H9 (cell line): ENCODE measurements at regions not wholly inside any gene's neighbourhood (a gene's known extent, or its start where the extent isn't known, plus 50 kb on each side); places are given as distances from the start of the nearest gene placed in this dataset.
A peak's percentile ranks its signal among the peaks of the same experiment; 100 is the strongest.

ENCODE experiments used
- DNase-seq: peaks from one replicate; pipeline ENCODE4 v3.0.0-alpha.2; 2017
- H2AFZ ChIP-seq: one replicate; pipeline ENCODE4 v1.6.1; 2013; ENCODE audit warnings: mild to moderate bottlenecking, low read length, control low read depth, moderate library complexity
- H2AK5ac ChIP-seq: 2 replicates; pipeline ENCODE4 v1.6.1; 2013; ENCODE audit warnings: low read length, control low read depth, mixed read lengths; ENCODE audit not compliant: insufficient read length
- H2BK120ac ChIP-seq: one replicate; pipeline ENCODE4 v1.6.1; 2013; ENCODE audit warnings: low read depth, mild to moderate bottlenecking, low read length, control low read depth, inconsistent platforms; ENCODE audit not compliant: poor library complexity, severe bottlenecking
- H2BK12ac ChIP-seq: 2 replicates; pipeline ENCODE4 v1.6.1; 2013; ENCODE audit warnings: low read length, control low read depth, mixed read lengths, low read depth; ENCODE audit not compliant: insufficient read length
- H2BK15ac ChIP-seq: 2 replicates; pipeline ENCODE4 v1.6.1; 2013; ENCODE audit warnings: low read depth, low read length, control low read depth
- H2BK20ac ChIP-seq: one replicate; pipeline ENCODE4 v1.6.1; 2013; ENCODE audit warnings: low read depth, mild to moderate bottlenecking, low read length, control low read depth, inconsistent platforms; ENCODE audit not compliant: poor library complexity, severe bottlenecking
- H2BK5ac ChIP-seq: 2 replicates; pipeline ENCODE4 v1.6.1; 2013; ENCODE audit warnings: low read length, control low read depth, mixed read lengths; ENCODE audit not compliant: insufficient read length
- H3K14ac ChIP-seq: 2 replicates; pipeline ENCODE4 v1.6.1; 2013; ENCODE audit warnings: low read length, control low read depth; ENCODE audit not compliant: insufficient read depth
- H3K18ac ChIP-seq: 2 replicates; pipeline ENCODE4 v1.6.1; 2013; ENCODE audit warnings: low read depth, mild to moderate bottlenecking, mixed read lengths, low read length, control low read depth; ENCODE audit not compliant: insufficient read length
- H3K23ac ChIP-seq: 2 replicates; pipeline ENCODE4 v1.6.1; 2013; ENCODE audit warnings: low read length, control low read depth, mixed read lengths, low read depth; ENCODE audit not compliant: insufficient read length
- H3K23me2 ChIP-seq: 2 replicates; pipeline ENCODE4 v1.6.1; 2013; ENCODE audit warnings: low read depth, mild to moderate bottlenecking, mixed read lengths, low read length, control low read depth; ENCODE audit not compliant: insufficient read length, poor library complexity, severe bottlenecking
- H3K27ac ChIP-seq: 2 replicates; pipeline ENCODE4 v1.5.1; 2013; ENCODE audit warnings: low read length, control low read depth, mixed read lengths, low read depth; ENCODE audit not compliant: insufficient read length
- H3K27me3 ChIP-seq: 2 replicates; pipeline ENCODE4 v1.6.1; 2013; ENCODE audit warnings: low read length, control low read depth, inconsistent platforms; ENCODE audit not compliant: insufficient read depth
- H3K4ac ChIP-seq: 2 replicates; pipeline ENCODE4 v1.6.1; 2013; ENCODE audit warnings: low read depth, mild to moderate bottlenecking, control low read depth, inconsistent platforms, low read length, moderate library complexity
- H3K4me1 ChIP-seq: 2 replicates; pipeline ENCODE4 v1.6.1; 2013; ENCODE audit warnings: low read length, control low read depth, inconsistent platforms; ENCODE audit not compliant: insufficient read depth
- H3K4me2 ChIP-seq: 2 replicates; pipeline ENCODE4 v1.6.1; 2013; ENCODE audit warnings: low read length, control low read depth, mixed read lengths; ENCODE audit not compliant: insufficient read length, insufficient read depth
- H3K56ac ChIP-seq: 2 replicates; pipeline ENCODE4 v1.6.1; 2013; ENCODE audit warnings: low read depth, mild to moderate bottlenecking, mixed read lengths, low read length, control low read depth; ENCODE audit not compliant: insufficient read length
- H3K79me1 ChIP-seq: 2 replicates; pipeline ENCODE4 v1.6.1; 2013; ENCODE audit warnings: low read depth, mild to moderate bottlenecking, moderate library complexity, low read length, control low read depth, inconsistent platforms; ENCODE audit not compliant: insufficient read depth, poor library complexity, severe bottlenecking
- H3K79me2 ChIP-seq: 2 replicates; pipeline ENCODE4 v1.6.1; 2013; ENCODE audit warnings: low read length, control low read depth, inconsistent platforms; ENCODE audit not compliant: insufficient read depth
- H3K9ac ChIP-seq: 2 replicates; pipeline ENCODE4 v1.6.1; 2013; ENCODE audit warnings: low read length, control low read depth, mixed read lengths; ENCODE audit not compliant: insufficient read length; ENCODE audit errors: extremely low read depth
- H3K9me3 ChIP-seq: one replicate; pipeline ENCODE4 v1.6.1; 2013; ENCODE audit warnings: low read depth, low read length, inconsistent platforms; ENCODE audit not compliant: control insufficient read depth
- H3T11ph ChIP-seq: one replicate; pipeline ENCODE4 v1.6.1; 2013; ENCODE audit warnings: mild to moderate bottlenecking, low read length, control low read depth, inconsistent platforms
- H4K20me1 ChIP-seq: one replicate; pipeline ENCODE4 v1.6.1; 2013; ENCODE audit not compliant: control insufficient read depth, insufficient read length, insufficient read depth
- H4K5ac ChIP-seq: 2 replicates; pipeline ENCODE4 v1.6.1; 2013; ENCODE audit warnings: low read depth, mild to moderate bottlenecking, mixed read lengths, low read length, control low read depth; ENCODE audit not compliant: insufficient read length
- H4K8ac ChIP-seq: replicated peaks from 2 replicates; pipeline ENCODE4 v1.6.1; 2013; ENCODE audit warnings: low read length, control low read depth, mixed read lengths, low read depth; ENCODE audit not compliant: insufficient read length
- H4K91ac ChIP-seq: 2 replicates; pipeline ENCODE4 v1.6.1; 2013; ENCODE audit warnings: low read depth, mild to moderate bottlenecking, moderate library complexity, mixed read lengths, low read length, control low read depth; ENCODE audit not compliant: insufficient read length
- H3K27ac Mint-ChIP-seq, 3 experiments: 2 replicates in 2 of 3; 3 replicates in 1 of 3; pipeline ENCODE4 v1.8.0; 2020 to 2021; ENCODE audit warnings: mixed read lengths in 3 of 3, mild to moderate bottlenecking in 1 of 3, moderate library complexity in 1 of 3
- H3K27me3 Mint-ChIP-seq: 2 replicates; pipeline ENCODE4 v1.8.0; 2021; ENCODE audit warnings: low read depth, mild to moderate bottlenecking, moderate library complexity, mixed read lengths
- H3K36me3 Mint-ChIP-seq, 3 experiments: 2 replicates in 2 of 3; 3 replicates in 1 of 3; pipeline ENCODE4 v1.8.0; 2020 to 2021; ENCODE audit warnings: low read depth in 3 of 3, mixed read lengths in 3 of 3; ENCODE audit not compliant: insufficient read depth in 1 of 3
- H3K4me1 Mint-ChIP-seq, 2 experiments: 2 replicates each; pipeline ENCODE4 v1.8.0; 2020; ENCODE audit warnings: mixed read lengths in 2 of 2
- H3K4me3 Mint-ChIP-seq, 2 experiments: 2 replicates in 1 of 2; 3 replicates in 1 of 2; pipeline ENCODE4 v1.8.0; 2020 to 2021; ENCODE audit warnings: mild to moderate bottlenecking in 2 of 2, mixed read lengths in 2 of 2, moderate library complexity in 1 of 2
- H3K9me3 Mint-ChIP-seq, 2 experiments: 2 replicates in 1 of 2; 3 replicates in 1 of 2; pipeline ENCODE4 v1.8.0; 2020; ENCODE audit warnings: mild to moderate bottlenecking in 2 of 2, mixed read lengths in 2 of 2, moderate library complexity in 1 of 2
- CTCF ChIP-seq: fragments of 200-600 bp; sonication (generic); conservative IDR thresholded peaks from 3 replicates; pipeline ENCODE4 v1.8.0; 2021; ENCODE audit warnings: antibody characterized with exemption, mild to moderate bottlenecking
- WGBS: extraction: QIAGEN DNeasy Blood & Tissue Kit; methylation state at CpG from one replicate; pipeline ENCODE4 v1.1.7; 2013; ENCODE audit warnings: missing lambda C conversion rate, low lambda C conversion rate, mixed read lengths; ENCODE audit not compliant: insufficient read length; ENCODE audit errors: extremely low coverage; 5-methylcytosine and 5-hydroxymethylcytosine counted together

GRCh38 chr20:50359607-50360217, 150.5 kb upstream of the PTPN1 start:
- H3K23ac ChIP-seq = no peak overlapping the region
- H3K79me1 ChIP-seq = no peaks in the 10 kb centered on the region
- Mint-ChIP-seq H3K4me1 (peaks cover 0 to 9% of the 10 kb centered on the region in 2 experiments; a peak in 3 of 4 replicates), H3K27ac (peak overlapping the region in 2 of 3 experiments; percentile 2 to 23; a peak in 3 of 7 replicates), H3K9me3 (no peaks in the 10 kb centered on the region), H3K36me3 (no peaks in the 10 kb centered on the region), H3K27me3 (peaks cover 2% of the 10 kb centered on the region; the same call in 1 of the 2 replicates), H3K4me3 (no peak overlapping the region)
- no peak overlapping the region for H3K27ac ChIP-seq
- H2BK120ac ChIP-seq = no peak overlapping the region
- no peaks in the 10 kb centered on the region for H3K4me1 ChIP-seq
- no peak overlapping the region for H2AFZ ChIP-seq
- H3K56ac ChIP-seq = no peak overlapping the region
- no peak overlapping the region for H3K14ac ChIP-seq
- no peak overlapping the region for H2BK12ac ChIP-seq
- no peak overlapping the region for H3K4ac ChIP-seq
- no peak overlapping the region for H3K18ac ChIP-seq
- H3K23me2 ChIP-seq = no peaks in the 10 kb centered on the region
- no peaks in the 10 kb centered on the region for H3K79me2 ChIP-seq
- no peak overlapping the region for H3K4me2 ChIP-seq
- no peak overlapping the region for H2BK20ac ChIP-seq
- no peak overlapping the region for H4K91ac ChIP-seq
- no peak overlapping the region for H3K9ac ChIP-seq
- H4K5ac ChIP-seq = no peak overlapping the region
- H2BK15ac ChIP-seq = no peak overlapping the region
- no peaks in the 10 kb centered on the region for H3K27me3 ChIP-seq
- H2AK5ac ChIP-seq = no peak overlapping the region
- H4K20me1 ChIP-seq = no peaks in the 10 kb centered on the region
- H2BK5ac ChIP-seq = no peak overlapping the region
- no CpG with 5 or more reads among the region's 8 CpGs for WGBS
- DNase-seq = no peak
- no peak for TF ChIP-seq CTCF
- H3T11ph ChIP-seq = no peak overlapping the region
- H3K9me3 ChIP-seq = no peaks in the 10 kb centered on the region
- H4K8ac ChIP-seq = no peak overlapping the region
